Prostate gland (tissue), 2 donors: ENCODE measurements at regions not wholly inside any gene's neighbourhood (a gene's known extent, or its start where the extent isn't known, plus 50 kb on each side); places are given as distances from the start of the nearest gene placed in this dataset.
"Not testable (repeated sequence)": the region's sequence is repeated elsewhere in the genome, so short reads cannot be mapped to it uniquely, and the experiment has no call there.

Source experiments
- DNase-seq: peaks from one replicate; pipeline ENCODE4 v3.0.0-alpha.2; 2019; ENCODE audit warnings: low spot score
- H3K27ac ChIP-seq, 2 donors: fragments of 200-600 bp; sonication (generic); 2 replicates each; pipeline ENCODE4 v1.5.1; 2017 to 2019
- H3K27me3 ChIP-seq: fragments of 200-600 bp; sonication (generic); replicated peaks from 2 replicates; pipeline ENCODE4 v1.5.1; 2019; ENCODE audit not compliant: insufficient read depth
- H3K36me3 ChIP-seq, 2 donors: fragments of 200-600 bp; sonication (generic); 1 replicate in 1 of 2; 2 replicates in 1 of 2; pipeline versions ENCODE4 v1.5.1 to v1.8.1; 2017 to 2019
- H3K4me1 ChIP-seq: fragments of 200-600 bp; sonication (generic); replicated peaks from 2 replicates; pipeline ENCODE4 v1.5.1; 2019
- H3K4me3 ChIP-seq, 2 donors: fragments of 200-600 bp; sonication (generic); 2 replicates each; pipeline ENCODE4 v1.5.1; 2017 to 2019
- H3K9me3 ChIP-seq: fragments of 200-600 bp; sonication (generic); 2 replicates; pipeline ENCODE4 v1.5.1; 2017
- CTCF ChIP-seq, 4 experiments: fragments of 200-600 bp in 2 of 4; fragments of 450-650 bp in 2 of 4; sonication (generic) in 2 of 4; IDR thresholded peaks; 1 replicate in 3 of 4; 2 replicates in 1 of 4; pipeline ENCODE4 v1.5.1; 2016 to 2019; ENCODE audit warnings: antibody characterized with exemption in 4 of 4, mild to moderate bottlenecking in 2 of 4, moderate library complexity in 2 of 4
- POLR2A ChIP-seq: fragments of 450-650 bp; IDR thresholded peaks from one replicate; pipeline ENCODE4 v1.6.1; 2016; ENCODE audit warnings: antibody characterized with exemption, mild to moderate bottlenecking
- POLR2AphosphoS5 ChIP-seq: sonication (generic); formaldehyde crosslinking; IDR thresholded peaks from one replicate; pipeline ENCODE4 v1.6.1; 2017; ENCODE audit warnings: antibody characterized with exemption
- WGBS: methylation state at CpG from one replicate; pipeline ENCODE4 v1.1.5; 2018; 5-methylcytosine and 5-hydroxymethylcytosine counted together
- intact Hi-C: fragments of 100-400 bp; cut with DNase I; formaldehyde crosslinking; loops from one replicate; pipeline ENCODE4 v1.14.2; 2022

- 83% methylated on average over 29 of the region's 29 CpGs for WGBS
- H3K4me1 ChIP-seq, result no peaks in the 10 kb centered on the region
- H3K27ac ChIP-seq, result no peak overlapping the region
- H3K27me3 ChIP-seq, result no peaks in the 10 kb centered on the region
- no peaks in the 10 kb centered on the region for H3K9me3 ChIP-seq
- H3K36me3 ChIP-seq, result no peaks in the 10 kb centered on the region
- no peak overlapping the region for H3K4me3 ChIP-seq
- intact Hi-C loops, result no loop called here
- TF ChIP-seq POLR2AphosphoS5, result no peak
- TF ChIP-seq CTCF (IDR thresholded peaks at IDR 0.05), result no peak
- TF ChIP-seq POLR2A, result no peak
- no peak for DNase-seq
These were observed 115.8 kb upstream of the SPACA7 start for GRCh38 chr13:112260108-112261055.

DNA sequence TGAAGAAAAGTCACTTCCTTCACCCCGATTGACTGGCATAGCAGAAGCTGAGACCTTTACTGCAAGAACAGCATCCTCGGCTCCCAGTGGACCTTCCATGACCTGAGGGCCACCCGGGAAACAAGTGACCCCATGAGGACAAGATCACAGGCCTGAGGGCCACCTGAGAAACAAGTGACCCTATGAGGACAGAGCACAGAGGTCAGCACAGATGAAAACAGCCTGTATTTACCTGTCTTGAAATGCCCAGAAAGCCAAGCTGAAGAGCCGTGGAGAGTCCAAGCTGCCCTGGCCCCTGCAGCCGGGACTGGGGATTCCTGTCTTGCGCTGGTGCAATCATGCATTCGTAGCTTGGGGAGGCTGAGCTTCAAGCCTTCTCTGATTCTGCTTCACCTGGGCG lies 114.2 kb upstream of the SPACA7 start:
- Histone ChIP-seq H3K9me3 (no peaks in the 10 kb centered on the region), H3K4me3 (no peak overlapping the region), H3K27ac (no peak overlapping the region), H3K36me3 (no peaks in the 10 kb centered on the region), H3K27me3 (no peaks in the 10 kb centered on the region), H3K4me1 (no peaks in the 10 kb centered on the region)
- DNase-seq, result no peak
- intact Hi-C loops, result no loop called here
- 86% methylated on average over 8 of the region's 8 CpGs for WGBS
- TF ChIP-seq POLR2A (no peak), POLR2AphosphoS5 (no peak)

GRCh38 chr13:112263152-112263551 lies 113.0 kb upstream of the SPACA7 start:
- Histone ChIP-seq H3K9me3 (no peaks in the 10 kb centered on the region), H3K4me3 (no peak overlapping the region), H3K27ac (no peak overlapping the region), H3K36me3 (no peaks in the 10 kb centered on the region), H3K4me1 (no peaks in the 10 kb centered on the region), H3K27me3 (no peaks in the 10 kb centered on the region)
- 83% methylated on average over 7 of the region's 7 CpGs for WGBS
- no peak for DNase-seq
- intact Hi-C loops, result no loop called here
- TF ChIP-seq CTCF (IDR thresholded peaks at IDR 0.05) (no peak), POLR2A (no peak), POLR2AphosphoS5 (no peak)

- Histone ChIP-seq H3K36me3 (no peaks in the 10 kb centered on the region), H3K27ac (no peak overlapping the region), H3K27me3 (no peaks in the 10 kb centered on the region), H3K9me3 (no peaks in the 10 kb centered on the region), H3K4me3 (no peak overlapping the region), H3K4me1 (no peaks in the 10 kb centered on the region)
- TF ChIP-seq CTCF (IDR thresholded peaks at IDR 0.05) (no peak), POLR2A (no peak), POLR2AphosphoS5 (no peak)
- DNase-seq, result no peak
- WGBS, result 87% methylated on average over 3 of the region's 3 CpGs
- intact Hi-C loops, result no loop called here
These were observed 108.5 kb upstream of the SPACA7 start for GRCh38 chr13:112267660-112268059.

- H3K27ac ChIP-seq, result no peak overlapping the region
- no peak for TF ChIP-seq POLR2AphosphoS5
- no peaks in the 10 kb centered on the region for H3K27me3 ChIP-seq
- no peaks in the 10 kb centered on the region for H3K4me1 ChIP-seq
- no peak for DNase-seq
- H3K4me3 ChIP-seq, result no peak overlapping the region
- H3K36me3 ChIP-seq, result no peaks in the 10 kb centered on the region
- intact Hi-C loops, result no loop called here
- WGBS, result 68% methylated on average over 2 of the region's 2 CpGs
- H3K9me3 ChIP-seq, result no peaks in the 10 kb centered on the region
These were observed 105.2 kb upstream of the SPACA7 start for GRCh38 chr13:112270951-112271350.

GRCh38 chr13:112286733-112287132 lies 89.4 kb upstream of the SPACA7 start:
- H3K27ac ChIP-seq, H3K4me3 ChIP-seq, H3K9me3 ChIP-seq, DNase-seq, H3K4me1 ChIP-seq, H3K27me3 ChIP-seq, intact Hi-C loops, H3K36me3 ChIP-seq: not testable (repeated sequence)
